ENCODE measurements at regions not wholly inside any gene's neighbourhood (a gene's known extent, or its start where the extent isn't known, plus 50 kb on each side); places are given as distances from the start of the nearest gene placed in this dataset.

- Histone ChIP-seq H3K27me3 (ENCODE audit: insufficient read depth, low read length) (no peaks in the 10 kb centered on the region), H3K4me1 (ENCODE audit: insufficient read depth, low read length, severe bottlenecking) (no peaks in the 10 kb centered on the region), H4K20me1 (ENCODE audit: insufficient read depth, low read length) (no peaks in the 10 kb centered on the region), H3K9me3 (ENCODE audit: low read length) (no peaks in the 10 kb centered on the region), H2AFZ (ENCODE audit: low read length) (no peak overlapping the region), H3K36me3 (ENCODE audit: insufficient read depth, low read length) (no peaks in the 10 kb centered on the region), H3K9me2 (ENCODE audit: low read depth, low read length) (no peaks in the 10 kb centered on the region), H3K79me2 (ENCODE audit: insufficient read depth, low read length) (no peaks in the 10 kb centered on the region), H3F3A (ENCODE audit: insufficient read depth, low read length) (no peaks in the 10 kb centered on the region), H3K27ac (ENCODE audit: low read depth, low read length, poor library complexity, severe bottlenecking) (no peak overlapping the region), H3K4me2 (ENCODE audit: low read length) (no peak overlapping the region), H3K4me3 (ENCODE audit: low read depth, low read length, poor library complexity, severe bottlenecking) (no peak overlapping the region), H3K9ac (ENCODE audit: low read length) (no peak overlapping the region)
- TF ChIP-seq CTCF (IDR thresholded peaks at IDR 0.05; ENCODE audit: low read length) = no peak
Observed at GRCh38 chr5:173549644-173550043, 66.8 kb downstream of the BOD1 start.

GRCh38 chr5:173547579-173547978, 68.9 kb downstream of the BOD1 start:
- Histone ChIP-seq H3K27ac (ENCODE audit: low read depth, low read length, poor library complexity, severe bottlenecking) (no peak overlapping the region), H3K27me3 (ENCODE audit: insufficient read depth, low read length) (no peaks in the 10 kb centered on the region), H3F3A (ENCODE audit: insufficient read depth, low read length) (no peaks in the 10 kb centered on the region), H3K4me2 (ENCODE audit: low read length) (no peak overlapping the region), H3K4me1 (ENCODE audit: insufficient read depth, low read length, severe bottlenecking) (no peaks in the 10 kb centered on the region), H3K36me3 (ENCODE audit: insufficient read depth, low read length) (no peaks in the 10 kb centered on the region), H3K4me3 (ENCODE audit: low read depth, low read length, poor library complexity, severe bottlenecking) (no peak overlapping the region), H2AFZ (ENCODE audit: low read length) (no peak overlapping the region), H3K79me2 (ENCODE audit: insufficient read depth, low read length) (no peaks in the 10 kb centered on the region), H4K20me1 (ENCODE audit: insufficient read depth, low read length) (no peaks in the 10 kb centered on the region), H3K9me2 (ENCODE audit: low read depth, low read length) (no peaks in the 10 kb centered on the region), H3K9ac (ENCODE audit: low read length) (no peak overlapping the region), H3K9me3 (ENCODE audit: low read length) (no peaks in the 10 kb centered on the region)
- TF ChIP-seq CTCF (IDR thresholded peaks at IDR 0.05; ENCODE audit: low read length) (no peak), EZH2 (IDR thresholded peaks at IDR 0.05; ENCODE audit: borderline replicate concordance, low read length) (no peak)

GRCh38 chr5:173542964-173543363, 73.5 kb downstream of the BOD1 start:
- Histone ChIP-seq H3K4me2 (ENCODE audit: low read length) (no peak overlapping the region), H2AFZ (ENCODE audit: low read length) (no peak overlapping the region), H3K4me3 (ENCODE audit: low read depth, low read length, poor library complexity, severe bottlenecking) (no peak overlapping the region), H3K36me3 (ENCODE audit: insufficient read depth, low read length) (no peaks in the 10 kb centered on the region), H4K20me1 (ENCODE audit: insufficient read depth, low read length) (no peaks in the 10 kb centered on the region), H3K79me2 (ENCODE audit: insufficient read depth, low read length) (no peaks in the 10 kb centered on the region), H3F3A (ENCODE audit: insufficient read depth, low read length) (no peaks in the 10 kb centered on the region), H3K27ac (ENCODE audit: low read depth, low read length, poor library complexity, severe bottlenecking) (no peak overlapping the region), H3K4me1 (ENCODE audit: insufficient read depth, low read length, severe bottlenecking) (no peaks in the 10 kb centered on the region), H3K27me3 (ENCODE audit: insufficient read depth, low read length) (no peaks in the 10 kb centered on the region), H3K9ac (ENCODE audit: low read length) (no peak overlapping the region), H3K9me3 (ENCODE audit: low read length) (no peaks in the 10 kb centered on the region), H3K9me2 (ENCODE audit: low read depth, low read length) (no peaks in the 10 kb centered on the region)
- no peak for TF ChIP-seq CTCF (IDR thresholded peaks at IDR 0.05; ENCODE audit: low read length)
- TF ChIP-seq EZH2 (IDR thresholded peaks at IDR 0.05; ENCODE audit: borderline replicate concordance, low read length) = no peak

All from OCI-LY1 (cell line).